Bone marrow (tissue), 2 donors: ENCODE measurements at regions not wholly inside any gene's neighbourhood (a gene's known extent, or its start where the extent isn't known, plus 50 kb on each side); places are given as distances from the start of the nearest gene placed in this dataset.

ENCODE experiments used
- DNase-seq, 2 donors: peaks; one replicate each; lab custom pipeline; 2025; lab: John Stamatoyannopoulos, UW

DNA sequence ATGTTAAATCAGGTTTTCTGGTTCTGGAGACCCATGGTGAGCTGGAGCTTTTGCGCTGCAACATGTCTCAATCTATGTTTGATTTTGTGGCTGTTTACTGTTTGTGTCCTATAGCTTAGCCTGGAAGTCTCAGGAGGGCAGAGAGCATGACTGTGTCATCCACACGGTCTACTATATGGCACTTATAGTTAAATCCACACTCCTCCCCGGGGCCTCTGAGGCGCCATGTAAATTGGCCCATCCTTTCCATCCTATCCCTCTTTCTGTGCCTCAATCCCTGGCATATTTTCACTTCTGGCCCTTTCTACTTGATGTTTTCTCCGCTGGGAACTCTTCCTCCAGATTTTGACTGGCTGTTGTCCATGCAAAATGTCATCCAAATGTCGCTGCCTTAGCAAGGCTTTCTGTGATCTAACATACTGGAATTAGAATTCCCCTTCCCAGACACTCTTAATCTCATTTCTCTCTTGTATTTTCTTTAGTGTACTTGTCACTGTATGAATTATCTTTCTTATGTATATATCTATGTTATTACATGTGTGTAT lies 560.8 kb upstream of the RGMA start:
- no peak for DNase-seq

- DNase-seq = no peak
Observed at GRCh38 chr15:93646193-93646592, 557.2 kb upstream of the RGMA start.

DNA sequence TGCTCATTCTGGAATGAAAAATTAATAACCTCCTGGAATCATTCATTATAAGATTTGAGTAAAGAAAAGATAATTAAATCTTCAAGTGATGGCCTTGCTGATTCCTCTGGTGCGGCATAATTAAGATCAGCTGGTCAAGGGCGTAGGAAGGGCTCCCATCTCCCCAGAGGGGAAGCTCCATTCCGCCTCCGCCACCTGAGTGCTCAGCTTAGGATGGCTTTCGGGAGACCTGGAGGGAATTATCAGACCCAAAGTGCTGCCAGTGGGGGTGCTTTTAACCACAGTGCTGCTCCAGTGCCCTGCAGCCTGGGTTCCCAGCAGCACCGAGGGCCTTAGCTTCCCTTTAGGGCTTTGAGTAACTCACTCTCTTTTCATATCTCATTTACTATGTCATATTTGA lies 556.6 kb upstream of the RGMA start:
- no peak for DNase-seq

- no peak for DNase-seq
Observed at GRCh38 chr15:93644595-93644994, 555.6 kb upstream of the RGMA start.

DNA sequence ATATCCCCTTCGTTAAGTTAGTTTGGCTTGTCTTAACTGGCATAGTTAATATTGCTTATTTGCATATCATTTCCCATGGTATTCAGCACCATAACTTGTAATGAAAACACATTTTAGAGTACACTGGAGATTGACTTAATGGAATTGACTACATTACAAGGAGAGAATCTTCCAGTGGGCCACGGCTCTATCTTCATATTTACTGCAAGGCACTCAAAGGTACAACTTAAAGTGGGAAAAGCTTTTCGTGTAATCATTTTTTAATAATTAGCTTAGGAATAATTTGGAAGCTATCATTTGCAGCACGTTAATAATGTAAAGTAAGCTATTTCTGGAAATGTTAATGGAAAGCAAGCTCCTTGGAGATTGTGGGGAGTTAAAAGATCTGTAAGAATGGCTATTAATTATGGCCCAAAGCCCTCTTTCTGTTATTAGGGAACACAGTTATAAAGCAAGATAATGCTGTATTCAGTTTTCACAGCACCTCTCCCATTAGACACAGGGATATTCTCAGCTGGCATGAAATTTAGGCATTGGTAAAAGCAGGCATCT lies 551.5 kb upstream of the RGMA start:
- no peak for DNase-seq

GRCh38 chr15:93631958-93632618 lies 543.1 kb upstream of the RGMA start:
- DNase-seq = no peak

DNA sequence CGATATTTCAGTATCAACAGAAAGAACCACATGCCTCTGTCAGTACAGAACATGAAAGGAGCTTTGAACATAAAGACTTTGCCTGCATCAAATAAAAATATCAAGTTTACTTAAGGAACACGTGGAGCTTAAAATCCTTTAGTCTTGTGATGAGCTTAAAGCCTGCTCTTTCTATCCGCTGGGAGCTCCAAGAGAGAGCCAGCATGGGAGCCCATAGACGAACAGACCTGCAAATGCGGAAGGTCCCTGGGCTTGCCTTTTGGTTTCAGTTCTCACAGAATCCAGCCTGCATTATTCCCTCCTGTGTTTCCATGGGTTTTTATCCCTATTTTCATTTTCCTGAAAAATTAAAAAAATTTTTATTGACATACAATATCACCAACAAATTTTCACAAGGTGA lies 530.6 kb upstream of the RGMA start:
- DNase-seq = no peak

DNA sequence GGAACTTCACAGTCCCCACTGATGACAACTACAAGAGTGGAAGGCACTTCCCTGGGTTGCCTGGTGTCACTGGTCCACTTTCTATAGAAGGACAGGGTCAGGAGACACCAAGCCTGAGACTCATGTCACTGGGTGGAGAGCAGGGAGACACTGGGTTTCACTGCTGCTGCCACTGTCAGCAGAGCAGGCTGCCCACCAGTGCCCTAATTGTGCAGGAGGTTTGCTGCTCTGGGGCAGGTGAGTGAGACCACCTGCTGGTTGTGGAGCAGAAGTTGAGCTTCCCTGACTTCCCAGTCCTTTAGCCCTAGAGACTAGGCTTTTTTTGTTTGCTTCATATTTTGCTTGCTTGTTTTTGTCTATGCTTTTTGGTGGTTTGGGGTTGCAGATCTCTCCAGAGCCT lies 528.4 kb upstream of the RGMA start:
- DNase-seq = no peak

DNA sequence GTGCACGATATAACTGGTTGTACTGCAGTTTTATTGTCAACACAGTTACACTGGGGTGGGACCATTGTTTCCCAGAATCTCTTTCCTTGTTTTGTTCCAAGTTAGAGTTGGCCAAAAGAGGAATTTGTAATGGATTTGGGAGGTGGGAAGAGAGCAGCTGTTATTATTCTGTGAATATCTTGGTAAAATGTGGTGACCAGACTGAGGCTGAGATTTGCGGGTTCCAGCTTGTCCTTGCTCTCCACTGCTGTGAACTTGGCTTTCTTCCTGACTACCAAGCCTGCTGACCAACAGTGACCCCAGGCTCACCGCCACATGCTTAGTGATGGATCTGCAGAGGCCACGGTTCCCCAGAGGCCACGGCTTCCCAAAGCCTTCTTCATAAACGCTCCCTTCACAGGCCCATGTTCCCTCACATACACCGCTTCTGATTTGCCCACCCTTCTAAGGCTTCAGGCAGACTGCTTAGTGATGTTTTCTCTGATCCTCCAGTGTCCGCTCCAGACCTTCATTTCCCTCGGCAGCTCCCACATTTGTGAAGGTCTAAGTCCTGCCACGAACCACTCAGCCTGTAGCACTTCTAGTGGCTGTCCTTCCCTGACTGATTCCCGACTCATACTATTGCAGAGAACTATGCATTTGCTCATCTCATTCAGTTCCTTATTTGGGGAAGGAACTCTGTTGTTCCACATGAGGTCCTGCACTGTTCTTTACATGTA lies 525.5 kb upstream of the RGMA start:
- no peak for DNase-seq

- no peak for DNase-seq
Observed at GRCh38 chr15:93613386-93613785, 524.4 kb upstream of the RGMA start.

GRCh38 chr15:93612953-93613352 lies 523.9 kb upstream of the RGMA start:
- DNase-seq = no peak

- DNase-seq = no peak
Observed at GRCh38 chr15:93610944-93611343, 521.9 kb upstream of the RGMA start.

DNA sequence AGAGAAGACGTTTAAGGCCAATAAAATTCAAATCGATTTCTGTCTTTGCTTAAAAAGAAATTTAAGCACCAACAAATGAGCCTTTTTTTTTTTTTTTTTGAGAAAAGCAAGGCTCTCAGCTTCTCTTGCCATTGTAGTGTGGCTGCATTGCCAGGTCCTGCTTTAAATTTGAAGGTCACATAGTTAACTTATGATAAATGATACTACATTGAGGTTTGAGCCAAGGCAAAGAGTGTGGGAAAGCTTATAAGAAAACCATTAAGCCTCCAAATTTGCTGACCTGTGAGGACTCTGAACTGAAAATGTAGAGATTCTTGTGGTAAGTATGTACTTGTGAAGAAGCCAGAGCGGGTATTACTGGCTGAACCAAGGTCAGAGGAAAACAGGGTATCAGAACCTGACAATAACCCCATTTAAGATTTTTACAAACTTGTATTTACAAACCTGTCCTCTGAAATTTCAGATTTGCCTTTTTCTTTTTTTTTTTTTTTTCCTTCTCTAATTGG lies 519.7 kb upstream of the RGMA start:
- no peak for DNase-seq

DNA sequence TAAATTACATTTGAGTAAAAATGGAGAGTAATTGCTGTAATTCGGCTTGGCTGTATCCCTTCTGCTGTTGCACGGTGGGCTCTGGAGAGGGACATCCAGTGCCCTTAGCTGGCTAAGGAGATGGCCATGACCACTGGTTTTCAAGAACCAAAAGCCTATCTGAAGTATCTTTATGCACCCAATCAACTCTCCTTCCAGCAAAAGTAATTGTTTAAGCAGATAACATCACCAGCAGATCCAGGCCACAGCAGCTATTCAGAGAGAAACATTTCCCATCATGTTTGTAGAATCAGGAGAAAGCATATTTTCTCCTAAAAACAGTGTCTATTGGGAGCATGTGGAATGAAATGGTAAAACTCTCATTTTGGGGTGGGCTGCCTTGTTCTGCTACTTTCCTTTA lies 514.5 kb upstream of the RGMA start:
- no peak for DNase-seq

DNA sequence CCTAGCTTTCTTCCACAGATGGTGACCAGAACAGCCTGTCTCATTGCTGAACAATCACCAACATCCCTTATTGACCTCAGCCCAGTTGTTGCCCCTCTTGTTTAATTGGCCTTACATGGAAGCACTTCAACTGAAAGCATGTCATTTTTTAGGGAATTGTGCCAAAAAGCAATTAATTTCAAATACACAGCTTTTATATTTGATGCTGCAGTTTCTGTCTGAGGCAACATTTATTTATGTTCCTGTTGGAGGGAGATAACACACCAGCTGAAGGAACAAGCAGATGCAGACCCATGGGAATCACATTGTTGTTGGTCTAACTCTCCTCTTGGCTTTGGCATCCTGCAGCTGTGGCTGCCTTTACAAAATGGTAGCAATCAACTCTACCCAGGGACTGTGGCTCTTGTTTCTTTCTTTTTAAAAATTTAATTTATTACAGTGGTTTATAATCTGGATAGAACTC lies 498.1 kb upstream of the RGMA start:
- no peak for DNase-seq

DNA sequence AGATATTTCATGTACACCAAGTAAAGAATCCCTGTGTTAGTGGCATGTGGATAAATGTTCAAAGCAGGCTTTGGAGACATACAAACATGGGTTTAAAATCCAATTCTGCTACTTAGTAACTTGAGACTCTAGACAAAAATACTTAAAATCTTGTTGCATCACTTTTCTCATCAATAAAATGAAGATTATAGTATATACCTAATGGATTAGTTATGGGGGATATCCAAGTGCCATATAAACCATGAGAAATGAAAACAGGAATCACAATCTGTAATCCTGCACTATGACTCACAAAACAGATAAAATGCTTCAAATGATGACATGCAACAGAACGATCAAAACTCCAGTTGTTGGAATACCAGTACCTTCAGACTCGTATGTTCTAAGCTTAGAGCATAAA lies 496.0 kb upstream of the RGMA start:
- no peak for DNase-seq

- no peak for DNase-seq
Observed at GRCh38 chr15:93583968-93584367, 495.0 kb upstream of the RGMA start.

GRCh38 chr15:93583552-93583951 lies 494.5 kb upstream of the RGMA start:
- DNase-seq = no peak

DNA sequence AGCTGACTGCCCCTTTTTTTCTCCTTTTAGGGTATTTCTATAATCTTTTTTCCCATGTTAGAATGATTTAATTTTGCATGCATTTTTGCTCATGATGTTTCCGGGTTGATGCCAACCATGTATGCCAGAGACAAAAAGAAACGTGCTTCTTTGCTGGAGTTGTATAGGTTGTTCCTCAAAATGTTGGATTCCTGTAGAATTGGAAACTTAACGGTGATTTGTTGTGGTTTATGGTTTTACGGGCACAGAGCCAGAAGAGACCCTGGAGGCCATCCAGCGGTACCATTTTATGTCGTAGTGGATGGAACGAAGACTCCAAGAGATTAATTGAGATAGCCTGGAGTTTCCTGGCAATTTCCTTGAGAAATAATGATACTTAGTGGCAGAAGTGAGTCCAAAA lies 481.5 kb upstream of the RGMA start:
- no peak for DNase-seq

DNA sequence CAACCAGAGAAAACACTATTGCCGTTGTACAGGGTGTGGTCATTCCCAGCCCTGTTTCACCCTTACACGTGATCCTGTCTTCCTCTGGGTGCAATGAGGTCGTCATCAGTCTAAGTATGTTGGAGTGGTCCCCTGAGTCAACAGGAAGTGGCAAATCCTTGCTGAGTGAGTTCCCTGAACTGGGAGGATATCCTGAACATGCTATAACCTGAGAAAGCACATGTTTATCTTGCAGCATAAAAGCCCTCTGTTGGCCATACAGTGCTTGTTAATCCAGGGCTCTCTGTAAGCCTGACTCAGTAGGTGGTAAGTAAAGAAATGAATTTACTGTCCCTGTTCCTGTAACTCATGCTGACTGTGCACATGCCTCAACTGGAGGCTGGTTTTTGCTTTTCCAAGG lies 477.8 kb upstream of the RGMA start:
- no peak for DNase-seq

GRCh38 chr15:93565201-93565600 lies 476.2 kb upstream of the RGMA start:
- DNase-seq = no peak

GRCh38 chr15:93563218-93563617 lies 474.2 kb upstream of the RGMA start:
- DNase-seq = no peak
